K562 (cell line): ENCODE measurements at regions not wholly inside any gene's neighbourhood (a gene's known extent, or its start where the extent isn't known, plus 50 kb on each side); places are given as distances from the start of the nearest gene placed in this dataset.

Experiments used
- ATAC-seq: fragments of 200-7000 bp; cut with Tn5 transposase; 3 replicates; pipeline ENCODE4 v1.9.1; 2020; ENCODE audit warnings: moderate library complexity
- BruUV-seq: library from RNA; stranded (reverse); fragments of 400-500 nt; replicated peaks from 2 replicates; lab custom pipeline; 2021; lab: Mats Ljungman, UMichigan
- CTCF ChIA-PET: fragments of 300-600 bp; formaldehyde crosslinking; extraction: SDS; loops from one replicate; lab custom pipeline; 2021; ENCODE audit warnings: low intra/inter-chr PET ratio; lab: Yijun Ruan, JAX
- POLR2A ChIA-PET: fragments of 300-600, 350-650 bp; sonication (Branson Sonifier 250); formaldehyde crosslinking; extraction: SDS; loops from one replicate; lab custom pipeline; 2021; ENCODE audit warnings: antibody characterized with exemption, inconsistent platforms; lab: Yijun Ruan, JAX
- DNase-seq, 4 experiments: peaks; one replicate each; pipeline versions ENCODE4 v3.0.0 to v3.0.0-alpha.2; 2011 to 2018; ENCODE audit warnings: low spot score in 3 of 4, mixed read lengths in 3 of 4; ENCODE audit errors: extremely low read depth in 1 of 4
- FAIRE-seq: peaks from 2 replicates; lab custom pipeline; 2011; peaks lifted over from hg19 to GRCh38; lab: Jason Lieb, UNC
- H2AFZ ChIP-seq: 2 replicates; pipeline ENCODE4 v1.6.0; 2011; ENCODE audit warnings: low read depth, low read length, control low read depth, inconsistent platforms
- H3K27ac ChIP-seq: fragments of 200-600 bp; 3 replicates; pipeline ENCODE4 v1.8.0; 2011; ENCODE audit warnings: low read depth, mild to moderate bottlenecking, control low read depth, inconsistent platforms, low read length, moderate library complexity, mixed read lengths; ENCODE audit errors: extremely low read depth
- H3K27me3 ChIP-seq, 2 experiments: fragments of 300-600 bp in 1 of 2; 2 replicates in 1 of 2; 3 replicates in 1 of 2; pipeline versions ENCODE4 v1.6.0 to v1.8.0; 2011; ENCODE audit warnings: inconsistent platforms in 2 of 2, low read length in 2 of 2, mild to moderate bottlenecking in 1 of 2, mixed read lengths in 1 of 2, moderate library complexity in 1 of 2; ENCODE audit not compliant: control insufficient read depth in 2 of 2, insufficient read depth in 2 of 2
- H3K36me3 ChIP-seq: fragments of 300-600 bp; 3 replicates; pipeline ENCODE4 v1.8.0; 2011; ENCODE audit warnings: mild to moderate bottlenecking, low read length, inconsistent platforms; ENCODE audit not compliant: control insufficient read depth, insufficient read depth
- H3K4me1 ChIP-seq, 2 experiments: fragments of 200-600 bp in 1 of 2; replicated peaks in 1 of 2; 2 replicates in 1 of 2; 3 replicates in 1 of 2; pipeline versions ENCODE4 v1.5.1 to v1.8.0; 2011; ENCODE audit warnings: inconsistent platforms in 2 of 2, low read length in 2 of 2, mild to moderate bottlenecking in 1 of 2, mixed read lengths in 1 of 2, moderate library complexity in 1 of 2; ENCODE audit not compliant: control insufficient read depth in 2 of 2, insufficient read depth in 2 of 2
- H3K4me2 ChIP-seq: 2 replicates; pipeline ENCODE4 v1.6.1; 2011; ENCODE audit warnings: low read length, control low read depth, inconsistent platforms, mixed read lengths; ENCODE audit not compliant: insufficient read depth
- H3K4me3 ChIP-seq: fragments of 200-600 bp; sonication (generic), shearing (Covaris generic); 2 replicates; pipeline ENCODE4 v1.5.1; 2016; ENCODE audit warnings: control low read depth, inconsistent platforms
- H3K79me2 ChIP-seq: fragments of 200-600 bp; 3 replicates; pipeline ENCODE4 v1.8.0; 2011; ENCODE audit warnings: low read length, inconsistent platforms; ENCODE audit not compliant: control insufficient read depth, insufficient read depth
- H3K9ac ChIP-seq, 2 experiments: 2 replicates each; pipeline versions ENCODE4 v1.6.0 to v1.6.1; 2011; ENCODE audit warnings: low read depth in 2 of 2, low read length in 2 of 2, control low read depth in 1 of 2, inconsistent platforms in 1 of 2, mild to moderate bottlenecking in 1 of 2, mixed read lengths in 1 of 2; ENCODE audit not compliant: insufficient read depth in 1 of 2
- H3K9me1 ChIP-seq: one replicate; pipeline ENCODE4 v1.6.0; 2011; ENCODE audit warnings: inconsistent platforms, mild to moderate bottlenecking, low read length, moderate library complexity; ENCODE audit not compliant: control insufficient read depth, insufficient read depth
- H3K9me3 ChIP-seq: replicated peaks from 2 replicates; pipeline ENCODE4 v1.5.1; 2011; ENCODE audit warnings: low read depth, low read length, inconsistent platforms; ENCODE audit not compliant: control insufficient read depth, insufficient read depth
- H4K20me1 ChIP-seq: replicated peaks from 2 replicates; pipeline ENCODE4 v1.6.1; 2011; ENCODE audit warnings: low read length, inconsistent platforms, mixed read lengths; ENCODE audit not compliant: control insufficient read depth, insufficient read depth
- KLF6 ChIP-seq: fragments of 250-450 bp; sonication (Bioruptor Pico); IDR thresholded peaks from 2 replicates; pipeline ENCODE4 v1.4.0; 2020; ENCODE audit warnings: mild to moderate bottlenecking, moderate library complexity, borderline replicate concordance
- SMAD1 ChIP-seq: fragments of 150-350 bp; IDR thresholded peaks from 2 replicates; pipeline ENCODE4 v1.6.1; 2014; ENCODE audit warnings: low read length, low read depth; ENCODE audit not compliant: partially characterized antibody
- SMARCB1 ChIP-seq: IDR thresholded peaks from 2 replicates; pipeline ENCODE4 v1.6.1; 2011; ENCODE audit warnings: improper control_type of control experiment, low read depth; ENCODE audit not compliant: insufficient read length
- TBL1XR1 ChIP-seq, 2 experiments: IDR thresholded peaks; 2 replicates each; pipeline ENCODE4 v1.6.1; 2012; ENCODE audit warnings: improper control_type of control experiment in 2 of 2, low read length in 2 of 2, mild to moderate bottlenecking in 1 of 2
- TFE3 ChIP-seq: fragments of 450-650 bp; formaldehyde crosslinking; IDR thresholded peaks from 2 replicates; pipeline ENCODE4 v1.4.0; 2020; ENCODE audit warnings: mild to moderate bottlenecking, mixed read lengths
- WGBS: fragments of 100-300 bp; shearing (Covaris generic); methylation state at CpG from one replicate; pipeline ENCODE4 v1.1.6; 2016; ENCODE audit warnings: low coverage, mixed read lengths; ENCODE audit not compliant: insufficient coverage; ENCODE audit errors: missing lambda C conversion rate; 5-methylcytosine and 5-hydroxymethylcytosine counted together
- in situ Hi-C: fragments of 300-500 bp; cut with MboI; formaldehyde crosslinking; loops from 4 replicates; pipeline ENCODE4 v1.15.0; 2018; ENCODE audit warnings: inconsistent platforms, mixed read lengths
- intact Hi-C: fragments of 100-400 bp; cut with micrococcal nuclease; formaldehyde crosslinking; loops from 2 replicates; pipeline ENCODE4 v1.14.2; 2022

- WGBS: 0% methylated on average over 4 of the region's 4 CpGs
- POLR2A ChIA-PET: no interaction called here
- Histone ChIP-seq H4K20me1 (no peaks in the 10 kb centered on the region; the same call in 1 of the 2 replicates), H3K27ac (no peak overlapping the region), H3K27me3 (peaks cover 0 to 17% of the 10 kb centered on the region in 2 experiments; a peak in 2 of 5 replicates), H2AFZ (no peak overlapping the region), H3K9me3 (no peaks in the 10 kb centered on the region), H3K4me2 (no peak overlapping the region), H3K9ac (no peak overlapping the region), H3K79me2 (no peaks in the 10 kb centered on the region), H3K9me1 (no peaks in the 10 kb centered on the region), H3K4me3 (no peak overlapping the region), H3K4me1 (no peaks in the 10 kb centered on the region), H3K36me3 (no peaks in the 10 kb centered on the region)
- CTCF ChIA-PET: no interaction called here
- in situ Hi-C loops: loop anchor here (25.0 kb wide), 1 partner anchor 525 kb away; no protein-coding TSS in a partner anchor
- no peak for FAIRE-seq
- ATAC-seq: no peak
- no peak for DNase-seq
- intact Hi-C loops: no loop called here
- no peak for TF ChIP-seq KLF6
- no peak for TF ChIP-seq TBL1XR1 (IDR thresholded peaks at IDR 0.05; ENCODE audit: low read length in 2 of 2)
- TF ChIP-seq TFE3 (CRISPR knock-in tag): peak; percentile 61
- TF ChIP-seq SMARCB1: no peak
- TF ChIP-seq SMAD1: no peak
- no TSS peak for BruUV-seq
Measured at GRCh38 chr2:126787289-126787688, 111.4 kb upstream of the TEX51 start.
